IMR-90 (cell line): ENCODE measurements at regions not wholly inside any gene's neighbourhood (a gene's known extent, or its start where the extent isn't known, plus 50 kb on each side); places are given as distances from the start of the nearest gene placed in this dataset.

ENCODE experiments used
- ATAC-seq: fragments of 200-7000 bp; cut with Tn5 transposase; 2 replicates; pipeline ENCODE4 v1.9.1; 2020; ENCODE audit warnings: low read depth, mild to moderate bottlenecking, moderate library complexity
- BruUV-seq: library from RNA; stranded (reverse); fragments of 400-500 nt; replicated peaks from 2 replicates; lab custom pipeline; 2021; lab: Mats Ljungman, UMichigan
- CTCF ChIA-PET: fragments of 300-600 bp; formaldehyde crosslinking; extraction: SDS; loops from one replicate; lab custom pipeline; 2021; ENCODE audit warnings: antibody characterized with exemption; lab: Yijun Ruan, JAX
- POLR2A ChIA-PET: fragments of 300-600 bp; sonication (Branson Sonifier 250); formaldehyde crosslinking; loops from one replicate; lab custom pipeline; 2022; ENCODE audit warnings: antibody characterized with exemption; ENCODE audit not compliant: unreplicated experiment; lab: Charles Lee
- DNase-seq: peaks from one replicate; pipeline ENCODE4 v3.0.0; 2013
- H2AFZ ChIP-seq: replicated peaks from 2 replicates; pipeline ENCODE3; 2013; ENCODE audit warnings: low read length, mild to moderate bottlenecking; ENCODE audit not compliant: poor library complexity
- H2AK5ac ChIP-seq: 2 replicates; pipeline ENCODE4 v1.6.1; 2013; ENCODE audit warnings: low read depth, low read length, inconsistent platforms
- H2AK9ac ChIP-seq: replicated peaks from 2 replicates; pipeline ENCODE3; 2013; ENCODE audit warnings: mild to moderate bottlenecking, low read depth, low read length, moderate library complexity; ENCODE audit not compliant: poor library complexity
- H2BK120ac ChIP-seq: 2 replicates; pipeline ENCODE4 v1.6.1; 2013; ENCODE audit warnings: low read depth, low read length, inconsistent platforms
- H2BK15ac ChIP-seq: 3 replicates; pipeline ENCODE4 v1.6.1; 2013; ENCODE audit warnings: low read depth, low read length, inconsistent platforms
- H2BK20ac ChIP-seq: 2 replicates; pipeline ENCODE4 v1.6.1; 2013; ENCODE audit warnings: low read depth, mild to moderate bottlenecking, inconsistent platforms, low read length, moderate library complexity
- H2BK5ac ChIP-seq: 2 replicates; pipeline ENCODE4 v1.6.1; 2013; ENCODE audit warnings: mild to moderate bottlenecking, low read depth, low read length, inconsistent platforms; ENCODE audit not compliant: poor library complexity, severe bottlenecking
- H3K14ac ChIP-seq: replicated peaks from 2 replicates; pipeline ENCODE4 v1.6.1; 2013; ENCODE audit warnings: low read depth, low read length, inconsistent platforms
- H3K18ac ChIP-seq: 2 replicates; pipeline ENCODE4 v1.6.1; 2013; ENCODE audit warnings: low read depth, low read length, control low read depth
- H3K23ac ChIP-seq: 2 replicates; pipeline ENCODE4 v1.6.1; 2013; ENCODE audit warnings: low read depth, low read length, inconsistent platforms
- H3K27ac ChIP-seq: 2 replicates; pipeline ENCODE4 v1.5.1; 2013; ENCODE audit warnings: mild to moderate bottlenecking, control low read depth, low read length; ENCODE audit not compliant: insufficient read depth
- H3K27me3 ChIP-seq: 2 replicates; pipeline ENCODE4 v1.6.1; 2013; ENCODE audit warnings: low read length; ENCODE audit not compliant: control insufficient read depth, insufficient read depth
- H3K36me3 ChIP-seq: 2 replicates; pipeline ENCODE4 v1.6.1; 2013; ENCODE audit warnings: low read length, mixed read lengths; ENCODE audit not compliant: control insufficient read depth, insufficient read depth
- H3K4ac ChIP-seq: 2 replicates; pipeline ENCODE4 v1.6.1; 2013; ENCODE audit warnings: low read depth, low read length, inconsistent platforms
- H3K4me1 ChIP-seq: 2 replicates; pipeline ENCODE4 v1.6.1; 2013; ENCODE audit warnings: low read length, mixed read lengths; ENCODE audit not compliant: control insufficient read depth, insufficient read depth
- H3K4me2 ChIP-seq: 2 replicates; pipeline ENCODE4 v1.6.1; 2013; ENCODE audit warnings: low read depth, mild to moderate bottlenecking, control low read depth, low read length, moderate library complexity
- H3K4me3 ChIP-seq: 2 replicates; pipeline ENCODE4 v1.5.1; 2013; ENCODE audit warnings: low read depth, mild to moderate bottlenecking, control low read depth, low read length, moderate library complexity; ENCODE audit not compliant: insufficient read depth
- H3K56ac ChIP-seq: 2 replicates; pipeline ENCODE4 v1.6.1; 2013; ENCODE audit warnings: low read length, inconsistent platforms; ENCODE audit not compliant: insufficient read depth; ENCODE audit errors: extremely low read depth
- H3K79me1 ChIP-seq, 2 experiments: 2 replicates each; pipeline ENCODE4 v1.6.1; 2013; ENCODE audit warnings: low read length in 2 of 2, inconsistent platforms in 1 of 2, low read depth in 1 of 2
- H3K9ac ChIP-seq: 2 replicates; pipeline ENCODE4 v1.6.1; 2013; ENCODE audit warnings: low read depth, low read length, control low read depth
- H3K9me1 ChIP-seq: 2 replicates; pipeline ENCODE4 v1.6.1; 2013; ENCODE audit warnings: low read length, inconsistent platforms; ENCODE audit not compliant: insufficient read depth
- H3K9me3 ChIP-seq: 2 replicates; pipeline ENCODE4 v1.6.1; 2013; ENCODE audit warnings: low read length; ENCODE audit not compliant: control insufficient read depth, insufficient read depth
- H4K20me1 ChIP-seq: 2 replicates; pipeline ENCODE4 v1.6.1; 2013; ENCODE audit warnings: low read length, inconsistent platforms; ENCODE audit not compliant: insufficient read depth
- H4K5ac ChIP-seq: 2 replicates; pipeline ENCODE4 v1.6.1; 2013; ENCODE audit warnings: mild to moderate bottlenecking, low read depth, low read length, control low read depth
- H4K8ac ChIP-seq, 2 experiments: 2 replicates each; pipeline ENCODE4 v1.6.1; 2013; ENCODE audit warnings: low read depth in 2 of 2, low read length in 2 of 2, control low read depth in 1 of 2, inconsistent platforms in 1 of 2
- H4K91ac ChIP-seq: 2 replicates; pipeline ENCODE4 v1.6.1; 2013; ENCODE audit warnings: low read depth, low read length, inconsistent platforms; ENCODE audit not compliant: insufficient read depth
- CTCF ChIP-seq: conservative IDR thresholded peaks from 2 replicates; pipeline ENCODE4 v1.5.1; 2012; ENCODE audit warnings: mild to moderate bottlenecking, low read depth, low read length, improper control_type of control experiment
- FOS ChIP-seq: fragments of 150-350 bp; IDR thresholded peaks from 2 replicates; pipeline ENCODE4 v1.6.1; 2016; ENCODE audit warnings: low read depth, low read length
- MAFK ChIP-seq: IDR thresholded peaks from 2 replicates; pipeline ENCODE4 v1.6.1; 2012; ENCODE audit warnings: low read depth, low read length, improper control_type of control experiment
- MAZ ChIP-seq: IDR thresholded peaks from 2 replicates; pipeline ENCODE4 v1.6.1; 2012; ENCODE audit warnings: low read depth, mild to moderate bottlenecking, low read length, improper control_type of control experiment, moderate library complexity, borderline replicate concordance
- MXI1 ChIP-seq: IDR thresholded peaks from 2 replicates; pipeline ENCODE4 v1.6.1; 2012; ENCODE audit warnings: low read depth, mild to moderate bottlenecking, low read length, moderate library complexity, borderline replicate concordance
- NFE2L2 ChIP-seq: fragments of 150-350 bp; IDR thresholded peaks from 2 replicates; pipeline ENCODE4 v1.6.1; 2016; ENCODE audit warnings: low read depth, mild to moderate bottlenecking, low read length
- POLR2A ChIP-seq: IDR thresholded peaks from 2 replicates; pipeline ENCODE4 v1.6.1; 2012; ENCODE audit warnings: mild to moderate bottlenecking, low read depth, low read length
- RFX5 ChIP-seq: IDR thresholded peaks from 2 replicates; pipeline ENCODE4 v1.8.0; 2012; ENCODE audit warnings: low read depth, mild to moderate bottlenecking, low read length, moderate library complexity
- SMC3 ChIP-seq: fragments of 150-350 bp; IDR thresholded peaks from 2 replicates; pipeline ENCODE4 v1.6.1; 2016; ENCODE audit warnings: low read depth, mild to moderate bottlenecking, antibody characterized with exemption, low read length, moderate library complexity
- USF2 ChIP-seq: fragments of 150-350 bp; IDR thresholded peaks from 2 replicates; pipeline ENCODE4 v1.6.1; 2017; ENCODE audit warnings: mild to moderate bottlenecking, antibody characterized with exemption, low read length, low read depth
- WGBS, 2 experiments: methylation state at CpG; one replicate each; pipeline versions ENCODE4 v1.1.5 to v1.1.7; 2013; ENCODE audit warnings: missing lambda C conversion rate in 2 of 2; ENCODE audit not compliant: insufficient read length in 1 of 2; ENCODE audit errors: extremely low coverage in 2 of 2; 5-methylcytosine and 5-hydroxymethylcytosine counted together
- dilution Hi-C: fragments of 300-500 bp; cut with HindIII; formaldehyde crosslinking; loops from one replicate; pipeline ENCODE4 v1.14.3; 2018; ENCODE audit warnings: low sequenced_read_pairs; ENCODE audit not compliant: unreplicated experiment
- in situ Hi-C: fragments of 300-500 bp; cut with MboI; formaldehyde crosslinking; loops from 3 replicates; pipeline ENCODE4 v1.14.3; 2019; ENCODE audit warnings: low sequenced_read_pairs, inconsistent platforms, mixed read lengths
- intact Hi-C: fragments of 100-400 bp; cut with micrococcal nuclease; formaldehyde crosslinking; loops from 2 replicates; pipeline ENCODE4 v1.10.0; 2022

GRCh38 chr13:86839221-86839620 lies 832.0 kb upstream of the SLITRK5 start:
- Histone ChIP-seq H3K9me1 (no peaks in the 10 kb centered on the region), H3K27me3 (no peaks in the 10 kb centered on the region), H3K27ac (no peak overlapping the region), H3K23ac (no peak overlapping the region), H2BK5ac (no peak overlapping the region), H3K4ac (no peak overlapping the region), H3K79me1 (no peaks in the 10 kb centered on the region), H4K91ac (no peak overlapping the region), H4K5ac (no peak overlapping the region), H3K36me3 (no peaks in the 10 kb centered on the region), H2BK20ac (no peak overlapping the region), H3K56ac (no peak overlapping the region), H2BK15ac (no peak overlapping the region), H2AFZ (no peak overlapping the region), H4K20me1 (no peaks in the 10 kb centered on the region), H4K8ac (no peak overlapping the region), H2BK120ac (no peak overlapping the region), H3K14ac (no peak overlapping the region), H3K9ac (no peak overlapping the region), H3K9me3 (no peaks in the 10 kb centered on the region), H2AK5ac (no peak overlapping the region), H3K4me1 (no peaks in the 10 kb centered on the region), H3K4me3 (no peak overlapping the region), H3K4me2 (no peak overlapping the region), H3K18ac (no peak overlapping the region), H2AK9ac (no peak overlapping the region)
- intact Hi-C loops (no loop called here), in situ Hi-C loops (no loop called here), dilution Hi-C loops (no loop called here)
- CTCF ChIA-PET: no interaction called here
- POLR2A ChIA-PET: no interaction called here
- no TSS peak for BruUV-seq
- WGBS, 2 experiments: 67% methylated on average over 1 of the region's 7 CpGs; no CpG with 5 or more reads in 1 of the 2 experiments
- TF ChIP-seq MAFK (no peak), POLR2A (no peak), NFE2L2 (no peak), MAZ (no peak), SMC3 (no peak), USF2 (no peak), CTCF (no peak), MXI1 (no peak), FOS (no peak), RFX5 (no peak)
- no peak for DNase-seq
- ATAC-seq: no peak
